Right kidney (tissue), 1 donor: ENCODE measurements at regions not wholly inside any gene's neighbourhood (a gene's known extent, or its start where the extent isn't known, plus 50 kb on each side); places are given as distances from the start of the nearest gene placed in this dataset.

Source experiments
- DNase-seq: peaks from one replicate; pipeline ENCODE4 v3.0.0-alpha.2; 2016

- no peak for DNase-seq
Observed at GRCh38 chr2:217749008-217749407, 253.8 kb downstream of the TNS1 start.

GRCh38 chr2:217746808-217747207 is 256.0 kb downstream of the TNS1 start:
- DNase-seq, result no peak

DNA sequence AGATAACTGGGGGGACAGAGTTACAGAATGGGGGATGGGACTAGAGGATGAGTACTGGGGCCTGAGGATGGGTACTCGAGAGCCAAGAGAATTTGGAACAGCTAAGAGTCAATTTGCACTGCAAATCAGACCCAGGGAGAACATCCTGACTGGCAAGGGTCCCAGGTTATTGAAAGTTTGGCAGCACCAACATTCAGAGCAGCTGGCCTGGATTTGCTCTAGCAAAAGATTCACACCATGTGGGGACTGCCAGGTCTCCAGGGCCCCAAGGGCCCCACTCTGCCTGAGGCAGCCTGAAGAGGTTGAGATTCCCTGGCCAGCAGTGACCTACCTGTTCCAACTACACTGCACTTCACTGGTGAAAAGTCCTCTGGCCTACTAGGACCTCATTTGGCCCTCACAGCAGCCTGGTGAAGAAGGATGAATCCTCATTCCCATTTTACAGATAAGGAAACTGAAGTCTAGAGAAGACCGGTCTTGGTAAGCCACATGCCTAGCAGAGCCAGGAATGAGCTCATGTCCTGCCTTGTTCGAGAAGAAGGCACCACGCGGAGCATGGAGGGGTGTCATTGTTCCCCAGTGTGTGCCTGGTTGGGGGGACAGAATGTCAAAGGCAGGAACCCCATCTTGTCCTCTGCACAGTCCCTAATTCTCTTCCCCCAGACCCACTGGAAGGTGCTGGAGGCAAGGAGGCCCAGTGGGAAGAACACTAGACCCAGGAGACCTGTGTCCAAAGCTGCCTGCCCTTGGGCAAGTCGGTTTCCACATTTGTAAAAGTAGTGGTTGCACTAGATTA is 258.6 kb downstream of the TNS1 start:
- no peak for DNase-seq

DNA sequence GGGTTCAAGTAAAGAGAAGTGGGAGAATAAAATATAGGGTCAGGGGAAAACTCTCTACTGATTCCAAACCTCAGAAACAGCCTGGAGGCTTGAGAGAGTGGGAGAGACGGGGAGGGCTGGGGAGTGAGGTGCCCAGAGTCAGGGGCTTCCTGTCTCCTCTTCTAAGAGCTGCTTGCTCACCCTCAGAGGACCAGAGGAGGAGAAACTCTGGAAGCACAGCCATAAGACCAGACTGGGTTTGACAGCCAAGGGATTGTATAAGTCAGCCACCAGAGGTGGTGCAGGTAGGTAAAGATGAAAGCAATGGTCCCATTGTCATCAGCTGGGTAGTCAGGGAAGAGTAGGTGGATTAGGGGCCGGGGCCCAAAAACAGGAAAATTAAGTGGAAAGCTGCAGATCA is 259.4 kb downstream of the TNS1 start:
- no peak for DNase-seq

- DNase-seq, result no peak
Observed at GRCh38 chr2:217742841-217743240, 260.0 kb downstream of the TNS1 start.

DNA sequence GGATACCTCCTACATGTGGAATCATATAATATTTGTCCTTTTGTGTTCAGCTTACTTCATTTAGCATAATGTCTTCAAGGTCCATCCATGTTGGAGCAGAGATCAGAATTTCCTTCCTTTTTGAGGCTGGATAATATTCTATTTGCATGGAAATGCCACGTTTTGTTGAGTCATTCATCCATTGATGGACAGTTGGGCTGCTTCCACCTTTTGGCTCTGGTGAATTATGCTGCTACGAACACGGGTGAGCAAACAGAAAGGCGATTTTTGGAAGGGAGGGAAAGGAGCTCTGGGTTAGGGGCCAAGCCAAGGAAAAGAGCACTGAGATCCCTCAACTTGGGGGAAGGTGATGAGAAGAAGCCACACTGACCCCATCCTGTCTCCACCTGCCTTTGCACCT is 260.5 kb downstream of the TNS1 start:
- DNase-seq, result no peak

- DNase-seq, result no peak
Observed at GRCh38 chr2:217741381-217741955, 261.3 kb downstream of the TNS1 start.

GRCh38 chr2:217740756-217741155 is 262.0 kb downstream of the TNS1 start:
- DNase-seq, result no peak

DNA sequence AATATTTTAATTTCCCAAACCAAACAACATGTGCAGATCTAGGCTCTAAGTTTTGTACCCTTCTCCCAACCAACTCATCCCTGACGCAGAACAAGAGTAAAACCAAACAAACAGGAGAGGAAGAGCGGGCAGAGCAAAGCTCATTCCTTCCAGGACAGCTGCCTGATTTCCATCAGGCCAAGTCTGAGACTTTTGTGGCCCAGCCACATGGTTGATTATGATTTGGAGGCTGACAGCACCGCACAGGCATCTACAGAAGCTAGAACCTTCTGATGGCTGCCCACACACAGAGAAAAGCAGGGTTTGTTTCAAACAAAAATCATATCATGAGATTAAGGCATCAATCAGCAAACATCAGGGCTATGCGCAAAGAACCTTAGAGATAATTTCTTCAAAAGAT is 262.6 kb downstream of the TNS1 start:
- no peak for DNase-seq

- DNase-seq, result no peak
Observed at GRCh38 chr2:217739741-217740140, 263.1 kb downstream of the TNS1 start.

GRCh38 chr2:217738061-217738460 is 264.7 kb downstream of the TNS1 start:
- no peak for DNase-seq

GRCh38 chr2:217736776-217737550 is 265.8 kb downstream of the TNS1 start:
- no peak for DNase-seq

DNA sequence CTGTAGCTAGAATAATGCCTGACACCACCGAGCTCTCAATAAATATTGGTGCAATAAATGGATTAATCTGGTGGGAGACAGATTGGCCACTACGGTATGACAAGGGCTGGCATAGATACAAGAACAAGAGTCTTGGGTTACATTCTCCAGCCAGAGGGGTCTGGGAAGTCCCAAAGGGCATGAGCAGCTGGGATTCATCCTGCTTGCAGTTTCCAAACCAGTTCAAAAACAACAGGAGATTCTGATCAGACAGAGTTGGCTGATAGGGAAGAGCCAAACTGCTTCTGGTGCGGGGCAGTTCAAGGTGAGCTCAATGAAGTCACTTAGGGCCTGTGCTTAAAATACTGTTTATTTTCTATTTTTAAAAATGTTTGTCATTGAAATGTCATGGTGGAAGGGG is 266.9 kb downstream of the TNS1 start:
- DNase-seq, result no peak

GRCh38 chr2:217735034-217735433 is 267.8 kb downstream of the TNS1 start:
- no peak for DNase-seq

DNA sequence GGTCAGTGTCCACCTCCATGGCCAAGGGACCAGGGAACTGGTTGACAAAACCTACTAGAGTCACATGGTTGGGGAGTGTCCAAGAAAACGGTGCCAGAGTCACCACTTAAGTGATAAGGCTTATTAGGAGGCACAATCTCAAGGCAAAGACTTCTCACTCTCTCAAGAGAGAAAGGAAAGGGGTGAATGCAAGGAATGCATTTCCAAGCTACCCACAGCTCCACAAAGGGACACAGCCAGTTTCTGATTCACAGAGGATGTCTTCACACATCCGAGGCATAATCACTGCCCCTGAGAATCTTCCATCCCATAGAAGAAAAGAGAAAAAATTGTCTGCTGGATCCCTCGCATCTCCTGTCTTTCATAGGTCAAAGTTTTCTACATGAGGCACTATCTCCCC is 269.3 kb downstream of the TNS1 start:
- no peak for DNase-seq

GRCh38 chr2:217732992-217733391 is 269.8 kb downstream of the TNS1 start:
- no peak for DNase-seq

- DNase-seq, result no peak
Observed at GRCh38 chr2:217731805-217732204, 271.0 kb downstream of the TNS1 start.

DNA sequence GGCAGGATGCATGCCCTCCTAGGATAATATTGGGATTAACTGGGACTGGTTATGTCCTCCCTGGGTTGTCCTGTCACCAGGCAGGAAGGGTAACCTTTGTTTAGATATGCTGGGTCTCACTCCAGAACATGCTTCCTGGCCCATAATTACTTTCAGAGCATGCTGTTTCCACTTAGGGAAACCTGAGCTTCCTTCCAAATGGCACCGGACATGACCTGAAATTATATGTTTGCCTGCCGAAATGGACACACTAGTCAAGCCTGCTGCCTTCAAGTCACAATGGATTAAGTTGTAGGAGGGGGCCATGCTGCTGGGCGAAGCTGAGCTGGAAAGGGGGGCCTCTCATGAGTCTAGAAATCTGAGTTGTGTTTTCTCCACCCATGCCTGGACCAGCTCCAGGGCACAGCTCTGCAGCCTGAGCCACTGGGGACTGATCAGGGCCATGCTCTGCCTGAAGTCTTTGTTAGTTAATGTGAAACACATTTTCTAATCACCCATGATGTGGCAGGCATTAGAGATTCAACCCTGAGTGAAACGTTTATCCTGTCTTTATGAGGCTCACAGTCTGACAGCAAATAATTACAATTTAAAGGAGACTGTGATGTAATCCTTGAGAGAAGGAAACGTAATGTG is 273.3 kb downstream of the TNS1 start:
- DNase-seq, result peak; percentile 35

GRCh38 chr2:217727801-217728200 is 275.0 kb downstream of the TNS1 start:
- no peak for DNase-seq

- DNase-seq, result no peak
Observed at GRCh38 chr2:217725409-217725808, 277.4 kb downstream of the TNS1 start.

- DNase-seq, result no peak
Observed at GRCh38 chr2:217724471-217724870, 278.3 kb downstream of the TNS1 start.

DNA sequence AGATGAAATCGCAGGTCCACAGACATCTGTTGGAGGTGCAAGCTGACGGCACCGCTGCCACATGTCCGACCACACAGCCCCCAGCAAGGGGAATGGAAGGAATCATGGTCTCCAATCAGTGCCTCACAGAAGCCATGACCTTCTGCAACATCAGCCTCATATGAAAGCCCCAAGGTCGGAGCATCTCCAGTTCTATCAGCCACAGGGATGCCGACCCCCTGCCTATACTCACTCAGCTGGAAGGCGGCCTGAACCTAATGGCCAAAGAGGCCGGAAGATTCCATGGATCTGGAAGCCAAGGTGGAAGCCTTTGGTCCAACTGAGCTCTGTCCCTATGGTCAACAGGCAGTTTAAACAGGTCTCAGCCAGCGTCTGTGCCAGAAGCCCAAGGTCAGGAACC is 278.8 kb downstream of the TNS1 start:
- no peak for DNase-seq

DNA sequence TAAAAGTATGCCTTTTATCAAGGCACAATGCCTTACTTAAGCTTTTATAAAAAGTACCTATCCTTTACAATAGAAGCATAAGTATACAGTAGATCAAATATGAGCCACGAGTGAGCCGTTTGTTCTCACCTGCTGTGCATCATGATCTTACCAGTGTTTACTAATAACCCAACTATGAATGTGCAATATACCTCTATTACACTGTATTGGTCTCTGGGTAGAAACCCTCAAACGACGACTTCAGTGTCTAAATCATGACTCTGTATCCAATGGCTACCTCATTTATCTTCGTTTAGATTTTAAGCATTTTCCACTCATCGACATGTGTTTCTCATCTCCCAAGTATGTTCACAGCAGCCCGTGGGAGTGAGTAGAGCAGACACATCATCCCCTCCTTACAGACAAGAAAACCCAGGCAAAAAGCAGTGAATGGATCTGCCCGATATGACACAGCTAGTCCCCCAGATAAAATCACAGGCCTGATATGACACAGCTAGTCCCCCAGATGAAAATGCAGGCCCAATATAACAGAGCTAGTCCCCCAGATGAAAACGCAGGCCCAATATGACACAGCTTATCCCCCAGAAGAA is 279.8 kb downstream of the TNS1 start:
- DNase-seq, result no peak
